HG02678 (cell line): ENCODE measurements at regions not wholly inside any gene's neighbourhood (a gene's known extent, or its start where the extent isn't known, plus 50 kb on each side); places are given as distances from the start of the nearest gene placed in this dataset.

Experiments
- ATAC-seq: cut with Tn5 transposase; IDR thresholded peaks from one replicate; pipeline ENCODE4 v1.9.1; 2021; ENCODE audit warnings: mild to moderate bottlenecking, moderate library complexity; ENCODE audit not compliant: unreplicated experiment

DNA sequence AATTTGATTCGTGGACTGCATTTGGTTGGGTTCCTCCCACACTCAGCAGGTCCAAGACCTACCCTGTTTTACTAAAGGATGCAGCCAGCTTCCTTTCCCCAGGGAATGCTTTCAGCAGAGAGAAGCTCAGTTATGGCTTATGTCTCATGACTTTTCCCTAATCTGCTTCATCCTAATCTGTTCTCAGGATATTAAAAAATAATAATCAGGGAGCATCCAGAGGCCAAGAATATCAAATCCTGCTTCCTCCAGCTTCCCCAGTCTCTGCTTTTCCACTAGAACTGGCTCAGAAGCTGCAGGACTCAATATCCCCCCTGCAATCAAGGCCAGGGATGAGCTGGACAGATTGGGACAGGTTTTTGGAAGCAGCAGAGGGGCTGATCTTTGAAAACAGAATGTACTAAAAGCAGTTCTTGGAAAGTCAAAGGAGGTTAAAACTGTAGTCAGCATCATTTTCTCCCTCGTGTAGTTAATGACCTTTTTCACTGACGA lies 326.9 kb upstream of the TNP1 start:
- no peak for ATAC-seq

DNA sequence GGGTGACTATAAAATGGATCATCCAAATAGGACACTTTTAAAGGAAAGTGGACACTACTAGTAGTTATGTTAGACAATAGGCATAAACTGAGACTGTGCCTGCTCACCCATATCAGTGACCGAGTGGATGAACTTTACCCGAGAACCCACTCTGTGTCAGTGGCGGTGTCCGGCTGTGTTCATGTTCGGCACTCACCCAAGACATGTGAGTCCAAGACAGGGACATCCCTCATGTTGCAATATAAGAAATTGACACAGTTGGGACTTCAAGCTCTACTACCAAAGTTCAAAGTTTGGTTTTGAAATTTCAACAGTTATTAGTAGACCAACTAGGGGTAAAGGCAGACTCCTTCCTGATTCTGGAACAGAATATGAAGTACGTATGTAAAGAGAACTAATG lies 326.3 kb upstream of the TNP1 start:
- no peak for ATAC-seq

- no peak for ATAC-seq
Measured at GRCh38 chr2:217185265-217185995, 325.6 kb upstream of the TNP1 start.

- no peak for ATAC-seq
Measured at GRCh38 chr2:217184242-217184641, 324.4 kb upstream of the TNP1 start.

DNA sequence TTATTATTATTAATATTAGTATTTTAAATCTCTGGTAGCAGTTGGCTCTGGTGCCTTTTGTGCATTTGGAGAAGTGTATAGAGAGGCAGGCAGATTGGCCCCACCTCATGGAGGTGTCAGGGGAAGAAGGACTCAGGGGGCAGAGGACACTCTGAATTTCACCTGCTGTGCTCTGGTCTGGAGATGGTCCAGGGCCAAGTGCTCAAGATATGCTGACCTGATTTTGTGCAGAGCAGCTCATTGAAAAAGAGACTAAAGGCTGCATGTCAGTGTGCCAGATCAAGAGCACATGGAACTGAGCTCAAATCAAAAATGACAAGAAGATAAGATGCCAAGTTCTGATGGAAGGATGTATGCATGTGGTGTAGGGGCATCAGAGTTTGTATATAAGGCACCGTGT lies 323.6 kb upstream of the TNP1 start:
- ATAC-seq = no peak

DNA sequence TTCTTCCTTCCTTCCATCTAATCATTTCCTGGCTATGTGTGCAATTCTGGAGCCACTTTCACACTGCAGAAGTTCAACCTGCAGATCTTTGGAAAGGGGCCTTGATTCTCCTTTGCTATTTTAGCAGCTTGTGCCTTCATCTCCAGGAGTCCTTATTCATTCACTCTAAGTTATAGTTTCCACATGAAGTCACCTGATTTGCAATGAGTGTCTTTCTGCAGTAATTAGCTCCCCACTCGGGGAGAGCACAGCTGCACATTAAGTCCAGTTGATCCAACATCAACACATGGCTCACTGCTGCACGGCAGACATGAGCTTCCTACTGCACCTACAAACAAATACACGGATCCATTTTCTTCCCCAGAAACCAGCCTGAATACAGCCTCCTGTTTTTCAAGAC lies 323.1 kb upstream of the TNP1 start:
- no peak for ATAC-seq

DNA sequence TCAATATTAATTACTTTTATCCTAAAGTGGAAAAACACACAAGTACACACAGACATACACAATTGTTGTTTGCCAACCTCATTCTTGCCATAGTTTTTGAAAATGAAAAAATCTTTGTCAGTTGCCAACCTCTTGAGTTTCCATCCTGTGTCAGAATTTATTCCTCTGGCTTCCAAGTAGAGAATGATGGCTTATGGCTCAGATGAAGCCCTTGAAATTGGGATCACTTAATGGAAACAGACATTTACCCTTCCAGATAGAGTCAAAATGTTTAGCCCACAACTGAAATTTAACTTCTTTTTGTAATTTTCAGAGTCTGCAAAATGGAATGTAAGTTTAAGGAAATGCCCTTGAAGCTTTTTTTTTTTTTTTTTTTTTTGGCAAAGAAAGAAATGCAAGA lies 321.6 kb upstream of the TNP1 start:
- ATAC-seq = no peak

DNA sequence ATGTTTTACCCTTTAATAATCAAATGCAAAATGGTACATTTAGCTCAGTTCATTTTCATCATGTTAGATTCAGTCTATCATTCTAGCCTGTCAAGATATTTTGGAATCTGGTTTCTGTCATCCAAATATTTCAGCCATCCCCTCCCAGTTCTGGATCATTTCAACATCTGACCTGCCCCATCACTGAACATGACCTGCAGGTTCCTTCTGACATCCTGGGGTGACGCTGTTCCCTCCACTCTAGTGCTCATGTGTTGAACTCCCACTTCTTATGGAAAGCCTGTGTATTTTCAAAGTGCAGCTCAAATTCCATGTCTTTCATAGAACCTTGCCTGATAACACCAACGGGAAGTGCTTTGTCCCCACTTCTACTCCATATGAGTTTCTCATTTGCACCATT lies 320.0 kb upstream of the TNP1 start:
- ATAC-seq = no peak

DNA sequence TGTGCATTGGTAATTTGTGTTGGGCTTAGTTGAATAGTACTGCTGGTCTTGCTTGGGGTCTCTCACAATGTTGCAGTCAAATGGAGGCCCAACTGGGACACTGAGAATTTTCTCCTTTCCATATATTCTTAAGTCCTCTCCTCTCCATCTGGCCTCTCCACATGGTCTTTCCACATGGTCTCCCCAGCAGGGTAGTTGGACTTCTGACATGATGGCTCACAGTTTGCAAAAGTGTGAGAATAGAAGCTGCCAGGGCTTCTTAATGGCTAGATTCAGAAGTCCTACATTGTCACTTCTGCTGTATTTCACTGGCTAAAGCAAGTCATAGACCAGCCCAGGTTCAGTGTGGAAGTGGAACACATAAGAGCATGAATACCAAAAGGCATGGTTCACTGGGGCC lies 318.5 kb upstream of the TNP1 start:
- ATAC-seq = no peak

DNA sequence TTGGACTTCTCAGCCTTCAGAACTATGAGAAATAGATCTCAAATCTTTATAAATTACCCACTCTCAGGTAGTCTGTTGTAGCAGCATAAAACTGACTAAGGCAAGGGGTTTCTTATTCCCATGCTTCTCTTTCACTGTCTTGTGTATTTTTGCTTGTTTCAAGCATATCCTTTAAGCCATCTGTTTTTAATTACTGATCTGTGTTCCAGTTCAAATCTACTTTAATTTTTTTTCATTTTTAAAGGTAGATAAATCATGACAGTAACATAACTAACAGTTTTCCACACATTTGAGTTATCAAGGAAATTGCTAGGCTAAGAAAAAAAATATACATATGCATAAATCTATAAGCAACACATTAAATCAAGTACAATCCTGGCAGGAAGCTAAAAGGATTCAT lies 317.9 kb upstream of the TNP1 start:
- ATAC-seq = no peak

- no peak for ATAC-seq
Measured at GRCh38 chr2:217171874-217172273, 312.0 kb upstream of the TNP1 start.

DNA sequence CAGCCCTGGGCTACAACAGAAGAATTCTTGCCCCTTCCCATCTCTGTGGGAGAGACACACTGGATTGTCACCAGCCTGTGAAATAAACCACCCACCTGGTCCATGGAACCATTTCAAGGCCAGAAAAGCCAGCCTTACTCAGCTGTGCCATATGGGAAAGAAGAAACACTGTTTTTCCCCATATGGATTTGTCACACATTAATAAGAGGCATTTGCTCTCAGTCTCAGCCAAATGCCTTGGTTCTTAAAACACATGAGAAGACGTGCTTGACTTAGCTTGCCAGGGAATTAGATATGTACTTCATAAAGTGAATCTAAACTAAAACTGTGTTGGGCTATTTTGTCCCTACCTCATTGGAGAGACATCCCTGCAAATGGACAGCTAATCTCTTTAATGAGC lies 308.6 kb upstream of the TNP1 start:
- ATAC-seq = no peak

GRCh38 chr2:217167531-217167930 lies 307.7 kb upstream of the TNP1 start:
- ATAC-seq = no peak

DNA sequence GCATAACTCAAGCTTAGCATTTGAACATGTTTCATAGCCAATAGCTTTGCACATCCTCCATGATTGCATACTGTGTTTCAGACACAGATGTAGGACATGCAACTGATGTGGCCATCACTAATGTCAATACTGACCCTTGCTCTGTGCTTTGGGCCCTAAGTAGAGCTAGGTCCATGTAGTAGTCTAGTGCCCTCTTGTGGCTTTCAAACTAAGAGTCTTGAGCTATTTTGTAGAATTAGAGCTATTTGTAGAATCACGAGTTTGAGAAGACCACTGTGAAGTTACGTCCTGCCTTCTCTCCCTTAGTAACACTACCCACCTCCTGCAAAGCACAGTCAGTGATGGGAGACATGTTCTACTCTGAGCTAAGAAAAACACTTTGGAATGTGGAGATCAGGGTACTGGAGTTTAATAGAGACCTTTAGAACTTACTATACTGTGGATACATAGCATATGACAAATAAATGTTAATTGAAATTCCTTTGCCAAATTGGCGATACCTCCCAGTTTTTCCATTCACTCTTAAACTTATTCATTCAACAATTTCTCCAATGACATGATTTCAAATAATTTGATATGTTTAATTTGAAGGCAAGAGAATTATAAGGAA lies 306.5 kb upstream of the TNP1 start:
- no peak for ATAC-seq

GRCh38 chr2:217165547-217165946 lies 305.7 kb upstream of the TNP1 start:
- no peak for ATAC-seq

- no peak for ATAC-seq
Measured at GRCh38 chr2:217163987-217164386, 304.1 kb upstream of the TNP1 start.

GRCh38 chr2:217162533-217162932 lies 302.7 kb upstream of the TNP1 start:
- no peak for ATAC-seq

DNA sequence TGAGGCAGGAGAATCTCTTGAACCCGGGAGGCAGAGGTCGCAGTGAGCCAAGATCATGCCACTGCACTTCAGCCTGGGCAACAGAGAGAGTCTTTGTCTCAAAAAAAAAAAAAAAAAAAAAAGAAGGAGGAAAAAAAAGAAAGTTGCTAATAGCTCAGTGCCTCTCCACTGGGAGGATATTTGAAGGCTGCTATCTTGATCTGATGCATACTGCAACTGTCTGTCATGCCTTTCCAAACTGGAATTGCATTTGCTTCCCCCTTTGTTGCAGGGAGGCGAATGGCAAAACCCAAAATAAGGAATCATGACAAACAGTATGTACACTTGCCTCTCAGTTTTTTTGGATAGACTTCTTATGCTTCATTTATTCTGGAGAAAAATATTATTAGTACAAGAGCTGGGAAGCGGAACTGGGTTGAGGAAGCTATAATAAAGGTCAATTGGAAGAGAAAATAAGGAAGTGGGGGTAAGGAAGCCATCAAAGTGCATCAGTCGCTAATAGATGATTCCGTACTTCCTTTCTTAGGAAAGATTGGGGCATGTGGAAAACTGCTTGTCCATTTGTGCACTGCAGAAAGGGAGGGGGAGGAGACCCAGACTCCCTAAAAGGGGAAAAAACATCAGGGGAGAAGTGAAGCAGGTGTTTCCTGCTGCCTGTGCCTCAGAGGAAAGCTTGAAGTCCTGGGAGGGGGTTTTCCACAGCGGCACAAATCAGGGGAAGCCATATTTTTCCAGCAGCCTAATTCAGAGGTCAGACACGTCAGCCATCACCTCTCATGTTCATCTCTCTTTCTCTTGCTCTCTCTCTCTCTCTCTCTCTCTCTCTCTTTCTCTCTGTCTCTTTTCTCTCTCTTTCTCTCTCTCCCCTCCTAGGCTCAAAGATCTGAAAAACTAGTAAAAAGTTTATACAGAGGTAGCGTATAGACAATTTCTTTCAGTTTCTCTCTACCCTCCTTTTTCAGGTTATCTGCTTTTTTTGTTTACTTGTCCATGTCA lies 301.4 kb upstream of the TNP1 start:
- ATAC-seq = no peak

DNA sequence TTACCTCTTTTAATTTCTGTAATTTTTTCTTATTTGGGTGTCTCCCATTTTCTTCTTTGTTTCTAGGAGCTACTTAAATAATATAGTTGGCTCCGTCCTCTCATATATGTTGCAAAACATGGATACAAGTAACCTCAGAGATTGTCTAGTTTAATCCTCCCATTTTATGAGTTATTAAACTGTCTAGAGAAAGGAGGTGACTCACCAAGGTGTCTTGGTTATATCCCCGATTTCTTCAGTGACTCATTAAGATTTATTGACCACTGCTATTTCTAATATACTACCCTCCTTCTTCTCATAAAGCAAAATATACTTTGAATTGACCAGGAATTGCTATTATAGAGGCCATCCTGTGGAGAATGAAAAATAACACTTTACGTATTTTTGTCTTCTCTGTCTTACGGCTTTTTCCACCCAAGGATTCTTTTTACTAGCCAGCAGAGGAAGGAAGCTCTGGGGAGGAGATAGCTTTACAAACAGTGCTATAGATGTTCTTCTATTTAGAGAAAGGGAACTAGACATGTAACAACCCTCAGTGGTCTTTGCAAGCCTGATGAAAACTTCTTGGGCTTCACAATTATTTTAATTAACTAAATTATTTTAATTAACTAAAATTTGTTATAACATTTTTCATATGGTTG lies 300.4 kb upstream of the TNP1 start:
- ATAC-seq = no peak

DNA sequence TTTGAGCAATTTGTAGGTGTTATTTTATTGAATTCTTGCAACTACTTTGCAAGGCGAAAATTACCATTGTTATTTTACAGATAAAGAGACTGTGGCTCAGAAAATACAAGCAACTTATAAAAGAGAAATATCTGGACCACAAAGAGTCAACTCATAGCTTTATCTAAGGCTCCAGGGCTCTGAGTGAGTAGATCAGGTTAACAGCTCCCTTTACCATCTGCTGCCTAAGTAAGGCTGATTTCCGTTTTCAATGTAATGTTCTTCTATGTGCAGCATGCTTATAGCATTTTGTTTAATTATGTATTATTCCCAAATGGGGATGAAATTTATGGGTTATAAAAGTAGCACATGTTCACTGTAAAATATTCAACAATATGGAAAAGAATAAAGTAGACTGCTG lies 299.1 kb upstream of the TNP1 start:
- ATAC-seq = no peak

DNA sequence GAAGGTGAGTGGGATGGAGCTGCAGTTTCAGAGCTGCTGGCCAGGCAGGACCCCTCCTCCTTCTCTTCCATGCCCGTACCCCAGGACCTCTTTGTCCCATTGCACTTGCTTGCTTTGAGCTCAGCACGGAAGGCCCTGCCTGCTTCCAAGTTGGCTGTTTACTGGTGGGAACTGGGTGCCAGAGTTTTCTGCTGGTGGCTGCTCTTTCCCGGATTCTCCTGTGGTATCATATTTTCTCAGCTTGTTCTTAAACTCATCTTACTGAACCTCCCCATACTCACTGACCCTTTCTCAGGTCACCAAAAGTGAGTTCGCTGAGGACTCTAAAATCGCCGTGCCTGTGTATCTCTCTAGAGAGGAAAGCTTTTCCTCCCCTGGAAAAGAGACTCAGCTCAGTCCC lies 297.7 kb upstream of the TNP1 start:
- ATAC-seq = no peak
